H1 (cell line): ENCODE measurements at regions not wholly inside any gene's neighbourhood (a gene's known extent, or its start where the extent isn't known, plus 50 kb on each side); places are given as distances from the start of the nearest gene placed in this dataset.

Source experiments
- CTCF ChIA-PET: fragments of 300-600 bp; sonication (Branson Sonifier 250); formaldehyde crosslinking; loops from one replicate; lab custom pipeline; 2021; ENCODE audit not compliant: partially characterized antibody; lab: Charles Lee
- POLR2A ChIA-PET: fragments of 300-600 bp; sonication (Branson Sonifier 250); formaldehyde crosslinking; loops from one replicate; lab custom pipeline; 2021; ENCODE audit warnings: inconsistent platforms; ENCODE audit not compliant: partially characterized antibody; lab: Charles Lee
- DNase-seq, 2 experiments: peaks; one replicate each; pipeline versions ENCODE4 v3.0.0 to v3.0.0-alpha.2; 2010 to 2022; ENCODE audit warnings: low spot score in 2 of 2, low read depth in 1 of 2, mixed read lengths in 1 of 2
- FAIRE-seq: peaks from 2 replicates; lab custom pipeline; 2011; peaks lifted over from hg19 to GRCh38; lab: Jason Lieb, UNC
- H2AFZ ChIP-seq: 2 replicates; pipeline ENCODE4 v1.8.1; 2012; ENCODE audit warnings: low read length, inconsistent platforms
- H2AK5ac ChIP-seq: 2 replicates; pipeline ENCODE4 v1.6.1; 2013; ENCODE audit warnings: low read depth, low read length
- H2BK120ac ChIP-seq: replicated peaks from 2 replicates; pipeline ENCODE3; 2013; ENCODE audit warnings: low read depth, low read length, inconsistent platforms
- H2BK12ac ChIP-seq: 2 replicates; pipeline ENCODE4 v1.6.1; 2013; ENCODE audit warnings: low read depth, low read length
- H2BK15ac ChIP-seq: 2 replicates; pipeline ENCODE4 v1.6.1; 2013; ENCODE audit warnings: low read length
- H2BK20ac ChIP-seq: 2 replicates; pipeline ENCODE4 v1.6.1; 2013; ENCODE audit warnings: low read length
- H2BK5ac ChIP-seq: 2 replicates; pipeline ENCODE4 v1.6.1; 2013; ENCODE audit warnings: low read depth, low read length
- H3K14ac ChIP-seq: 2 replicates; pipeline ENCODE4 v1.6.1; 2013; ENCODE audit warnings: inconsistent platforms; ENCODE audit not compliant: insufficient read length
- H3K18ac ChIP-seq: 2 replicates; pipeline ENCODE4 v1.6.1; 2013; ENCODE audit warnings: low read length; ENCODE audit errors: extremely low read depth
- H3K23ac ChIP-seq: 2 replicates; pipeline ENCODE4 v1.6.1; 2013; ENCODE audit warnings: inconsistent platforms; ENCODE audit not compliant: insufficient read length
- H3K23me2 ChIP-seq: 2 replicates; pipeline ENCODE4 v1.6.1; 2013; ENCODE audit warnings: low read depth, low read length
- H3K27ac ChIP-seq: 2 replicates; pipeline ENCODE4 v1.6.1; 2011; ENCODE audit warnings: low read depth, low read length, inconsistent platforms
- H3K27me3 ChIP-seq, 4 experiments: replicated peaks in 1 of 4; 1 replicate in 1 of 4; 2 replicates in 3 of 4; pipeline versions ENCODE4 v1.6.1 to v1.8.1; 2011 to 2013; ENCODE audit warnings: low read length in 3 of 4, mild to moderate bottlenecking in 3 of 4, inconsistent platforms in 2 of 4, mixed read lengths in 2 of 4, moderate library complexity in 1 of 4; ENCODE audit not compliant: control insufficient read depth in 3 of 4, insufficient read depth in 3 of 4; ENCODE audit errors: extremely low read depth in 1 of 4
- H3K36me3 ChIP-seq, 4 experiments: 2 replicates each; pipeline versions ENCODE4 v1.6.1 to v1.8.1; 2011 to 2013; ENCODE audit warnings: mild to moderate bottlenecking in 4 of 4, low read length in 3 of 4, moderate library complexity in 2 of 4, control low read depth in 1 of 4, inconsistent platforms in 1 of 4; ENCODE audit not compliant: insufficient read depth in 4 of 4, control insufficient read depth in 2 of 4
- H3K4ac ChIP-seq: replicated peaks from 2 replicates; pipeline ENCODE3; 2013; ENCODE audit warnings: low read length, low read depth, mixed read lengths, inconsistent platforms; ENCODE audit not compliant: insufficient read length
- H3K4me1 ChIP-seq, 4 experiments: replicated peaks in 1 of 4; 1 replicate in 1 of 4; 2 replicates in 3 of 4; pipeline versions ENCODE4 v1.6.1 to v1.8.1; 2011 to 2013; ENCODE audit warnings: low read length in 3 of 4, inconsistent platforms in 2 of 4, mixed read lengths in 1 of 4; ENCODE audit not compliant: insufficient read depth in 4 of 4, control insufficient read depth in 3 of 4
- H3K4me2 ChIP-seq, 2 experiments: 2 replicates each; pipeline versions ENCODE4 v1.6.1 to v1.8.1; 2011 to 2013; ENCODE audit warnings: low read depth in 2 of 2, low read length in 2 of 2, control low read depth in 1 of 2, inconsistent platforms in 1 of 2, mild to moderate bottlenecking in 1 of 2; ENCODE audit not compliant: insufficient read depth in 1 of 2
- H3K4me3 ChIP-seq, 4 experiments: fragments of 200-600, 300-600 bp in 1 of 4; sonication (generic), shearing (Covaris generic), sonication (Bioruptor Twin) in 1 of 4; 2 replicates each; pipeline versions ENCODE4 v1.5.1 to v1.8.1; 2011 to 2016; ENCODE audit warnings: low read length in 4 of 4, low read depth in 3 of 4, control low read depth in 2 of 4, inconsistent platforms in 2 of 4, mild to moderate bottlenecking in 2 of 4, mixed read lengths in 1 of 4, moderate library complexity in 1 of 4; ENCODE audit not compliant: insufficient read depth in 2 of 4; ENCODE audit errors: extremely low read depth in 1 of 4
- H3K56ac ChIP-seq: replicated peaks from 2 replicates; pipeline ENCODE3; 2013; ENCODE audit warnings: low read depth, mild to moderate bottlenecking, mixed read lengths, low read length, inconsistent platforms; ENCODE audit not compliant: insufficient read length
- H3K79me1 ChIP-seq: 2 replicates; pipeline ENCODE4 v1.6.1; 2013; ENCODE audit warnings: low read depth, low read length, control low read depth
- H3K79me2 ChIP-seq, 2 experiments: 2 replicates each; pipeline versions ENCODE4 v1.6.1 to v1.8.1; 2012 to 2013; ENCODE audit warnings: low read length in 2 of 2, mild to moderate bottlenecking in 2 of 2, inconsistent platforms in 1 of 2; ENCODE audit not compliant: insufficient read depth in 2 of 2, control insufficient read depth in 1 of 2
- H3K9ac ChIP-seq, 4 experiments: replicated peaks in 1 of 4; 1 replicate in 1 of 4; 2 replicates in 3 of 4; pipeline versions ENCODE4 v1.6.1 to v1.8.1; 2011 to 2013; ENCODE audit warnings: low read depth in 3 of 4, low read length in 3 of 4, control low read depth in 2 of 4, mild to moderate bottlenecking in 2 of 4, moderate library complexity in 2 of 4, inconsistent platforms in 1 of 4; ENCODE audit errors: extremely low read depth in 1 of 4
- H3K9me3 ChIP-seq, 2 experiments: 2 replicates each; pipeline versions ENCODE4 v1.6.1 to v1.8.1; 2012 to 2013; ENCODE audit warnings: mild to moderate bottlenecking in 2 of 2, moderate library complexity in 2 of 2, control low read depth in 1 of 2, inconsistent platforms in 1 of 2, low read depth in 1 of 2, low read length in 1 of 2, mixed read lengths in 1 of 2; ENCODE audit not compliant: insufficient read depth in 2 of 2
- H4K20me1 ChIP-seq, 2 experiments: replicated peaks in 1 of 2; 2 replicates each; pipeline versions ENCODE3 to v1.8.1; 2011 to 2013; ENCODE audit warnings: inconsistent platforms in 2 of 2, low read length in 2 of 2, mild to moderate bottlenecking in 1 of 2; ENCODE audit not compliant: insufficient read depth in 2 of 2, control insufficient read depth in 1 of 2
- H4K5ac ChIP-seq: 2 replicates; pipeline ENCODE4 v1.6.1; 2013; ENCODE audit warnings: low read length, low read depth, mixed read lengths, inconsistent platforms; ENCODE audit not compliant: insufficient read length
- H4K8ac ChIP-seq: 2 replicates; pipeline ENCODE4 v1.8.0; 2013; ENCODE audit warnings: mild to moderate bottlenecking, moderate library complexity, low read length, inconsistent platforms; ENCODE audit not compliant: insufficient read depth; ENCODE audit errors: extremely low read depth
- H4K91ac ChIP-seq: replicated peaks from 2 replicates; pipeline ENCODE3; 2013; ENCODE audit warnings: low read length, mixed read lengths, inconsistent platforms; ENCODE audit not compliant: insufficient read length
- WGBS, 2 experiments: shearing (Covaris generic) in 1 of 2; methylation state at CpG; one replicate each; pipeline versions ENCODE4 v1.1.6 to v1.1.7; 2013 to 2015; ENCODE audit warnings: low lambda C conversion rate in 2 of 2, mixed read lengths in 2 of 2, inconsistent platforms in 1 of 2, low coverage in 1 of 2, missing lambda C conversion rate in 1 of 2; ENCODE audit not compliant: insufficient replicate concordance in 2 of 2, insufficient coverage in 1 of 2, insufficient read length in 1 of 2; ENCODE audit errors: extremely low coverage in 1 of 2, missing lambda C conversion rate in 1 of 2; 5-methylcytosine and 5-hydroxymethylcytosine counted together

DNA sequence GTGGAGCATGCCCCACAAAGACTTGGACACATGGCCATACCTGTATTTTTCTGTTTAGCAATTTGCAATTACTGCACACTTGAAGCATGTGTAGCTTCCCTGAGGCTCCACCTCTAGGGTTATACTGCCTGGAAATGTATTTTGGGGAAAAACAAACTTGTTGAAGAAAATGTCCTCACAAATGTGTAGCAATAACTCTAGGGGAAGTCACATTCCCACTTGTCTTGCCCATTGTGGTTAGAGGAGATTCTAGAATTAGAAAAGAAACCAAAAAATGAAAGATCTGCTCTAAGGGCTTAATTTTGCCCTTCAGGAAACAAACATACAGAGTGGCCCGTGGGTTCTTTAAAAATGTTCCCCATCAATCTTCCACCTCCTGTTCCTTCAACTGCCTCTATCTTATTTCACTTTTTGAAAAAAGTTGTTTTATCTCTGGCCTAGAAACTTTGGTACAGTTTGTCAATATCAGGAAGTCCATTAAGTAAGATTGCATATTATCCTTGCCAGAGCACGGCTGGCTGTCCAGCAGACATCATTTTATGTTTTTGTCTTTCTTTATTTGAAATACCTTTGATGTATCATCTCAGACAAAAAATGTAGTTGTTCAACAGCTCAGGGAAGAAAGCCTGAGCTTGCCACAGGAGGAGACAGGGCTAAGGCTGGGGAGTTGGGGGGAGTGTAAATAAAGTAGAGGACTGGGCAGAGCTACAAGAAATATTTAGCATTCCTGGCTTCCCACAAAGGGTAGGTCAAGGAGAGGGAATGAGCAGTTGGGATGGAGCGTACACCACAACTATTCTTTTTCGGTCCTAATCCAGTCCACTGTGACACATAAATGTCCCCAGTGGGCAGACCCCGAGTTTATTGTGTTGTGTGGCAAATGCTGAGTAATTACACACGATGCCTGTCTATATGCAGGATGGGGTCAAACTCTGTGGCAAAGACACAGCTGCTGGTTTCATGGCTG is 96.8 kb upstream of the CDC42EP3 start:
- 86% methylated on average over 6 of the region's 6 CpGs; no CpG with 5 or more reads in 1 of the 2 experiments for WGBS, 2 experiments
- H2BK15ac ChIP-seq: no peak overlapping the region
- POLR2A ChIA-PET: no interaction called here

More for the DNA sequence above, 96.8 kb upstream of the CDC42EP3 start:
- no peak overlapping the region for H4K5ac ChIP-seq
- H3K9me3 ChIP-seq: no peaks in the 10 kb centered on the region
- H3K79me2 ChIP-seq: no peaks in the 10 kb centered on the region
- CTCF ChIA-PET: interaction anchor here (1.2 kb wide), 1 partner anchor 10 kb away, joined by 3 read pairs; no protein-coding TSS in a partner anchor
- no peak overlapping the region for H3K9ac ChIP-seq
- no peak overlapping the region for H3K56ac ChIP-seq
- no peaks in the 10 kb centered on the region for H3K79me1 ChIP-seq
- no peak overlapping the region for H4K8ac ChIP-seq
- no peak overlapping the region for H2BK120ac ChIP-seq
- H3K4ac ChIP-seq: no peak overlapping the region
- no peak overlapping the region for H2BK20ac ChIP-seq
- H3K27ac ChIP-seq: no peak overlapping the region
- H3K23me2 ChIP-seq: no peaks in the 10 kb centered on the region
- FAIRE-seq (no peak), DNase-seq (no peak)
- H2AK5ac ChIP-seq: no peak overlapping the region
- H3K18ac ChIP-seq: no peak overlapping the region
- H2BK12ac ChIP-seq: no peak overlapping the region
- no peak overlapping the region for H3K4me3 ChIP-seq
- H2AFZ ChIP-seq: no peak overlapping the region; the same call in 1 of the 2 replicates
- no peak overlapping the region for H4K91ac ChIP-seq
- H3K27me3 ChIP-seq: no peaks in the 10 kb centered on the region
- no peak overlapping the region for H2BK5ac ChIP-seq
- no peaks in the 10 kb centered on the region for H4K20me1 ChIP-seq
- H3K4me2 ChIP-seq: no peak overlapping the region
- no peaks in the 10 kb centered on the region; a peak in 1 of 7 replicates for H3K4me1 ChIP-seq
- H3K14ac ChIP-seq: no peak overlapping the region
- no peak overlapping the region for H3K23ac ChIP-seq
- no peaks in the 10 kb centered on the region for H3K36me3 ChIP-seq
